ENCODE measurements at regions not wholly inside any gene's neighbourhood (a gene's known extent, or its start where the extent isn't known, plus 50 kb on each side); places are given as distances from the start of the nearest gene placed in this dataset.
A peak's percentile ranks its signal among the peaks of the same experiment; 100 is the strongest.
"Not testable (repeated sequence)": the region's sequence is repeated elsewhere in the genome, so short reads cannot be mapped to it uniquely, and the experiment has no call there.

GRCh38 chr2:48228345-48228684 lies 86.2 kb upstream of the FOXN2 start:
- DNase-seq: no peak

DNA sequence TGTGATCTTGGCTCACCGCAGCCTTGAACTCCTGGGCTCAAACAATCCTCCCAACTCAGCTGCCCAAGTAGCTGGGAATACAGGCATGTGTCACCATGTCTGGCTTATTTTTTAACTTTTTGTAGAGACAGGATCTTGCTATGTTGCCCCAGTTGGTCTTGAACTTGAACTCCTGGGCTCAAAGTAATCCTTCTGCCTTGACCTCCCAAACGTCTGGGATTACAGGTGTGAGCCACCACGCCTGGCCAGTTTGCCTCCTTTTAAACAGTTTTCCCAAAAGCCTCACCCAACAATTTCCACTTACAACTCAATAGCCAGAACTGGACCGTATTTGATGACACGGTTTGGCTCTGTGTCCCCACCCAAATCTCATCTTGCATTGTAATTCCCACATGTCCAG lies 85.4 kb upstream of the FOXN2 start:
- DNase-seq: no peak

GRCh38 chr2:48230834-48231233 lies 83.6 kb upstream of the FOXN2 start:
- no peak for DNase-seq

- no peak for DNase-seq
Measured at GRCh38 chr2:48232351-48232750, 82.1 kb upstream of the FOXN2 start.

DNA sequence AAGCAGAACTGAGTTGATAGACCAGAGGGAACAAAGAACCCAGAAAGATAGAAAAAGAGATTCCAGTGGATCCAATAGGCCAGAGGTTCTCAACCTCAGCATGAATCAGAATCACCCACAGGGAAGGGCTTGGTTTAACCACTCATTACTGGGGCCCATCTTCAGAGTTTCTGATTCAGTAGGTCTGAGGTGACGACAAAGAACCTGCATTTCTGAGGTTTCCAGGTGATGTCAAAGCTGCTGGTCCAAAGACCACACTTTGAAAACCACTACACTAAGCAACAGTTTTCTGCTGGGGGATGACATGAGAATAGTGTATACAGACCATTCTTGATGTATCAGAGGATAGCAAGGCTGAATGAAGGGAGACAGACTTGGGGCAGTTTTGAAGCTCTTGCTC lies 81.5 kb upstream of the FOXN2 start:
- DNase-seq: no peak

DNA sequence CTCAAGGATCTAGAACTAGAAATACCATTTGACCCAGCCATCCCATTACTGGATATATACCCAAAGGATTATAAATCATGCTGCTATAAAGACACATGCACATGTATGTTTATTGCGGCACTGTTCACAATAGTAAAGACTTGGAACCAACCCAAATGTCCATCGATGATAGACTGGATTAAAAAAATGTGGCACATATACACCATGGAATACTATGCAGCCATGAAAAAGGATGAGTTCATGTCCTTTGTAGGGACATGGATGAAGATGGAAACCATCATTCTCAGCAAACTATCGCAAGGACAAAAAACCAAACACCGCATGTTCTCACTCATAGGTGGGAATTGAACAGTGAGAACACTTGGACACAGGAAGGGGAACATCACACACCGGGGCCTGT lies 80.7 kb upstream of the FOXN2 start:
- not testable (repeated sequence) for DNase-seq

DNA sequence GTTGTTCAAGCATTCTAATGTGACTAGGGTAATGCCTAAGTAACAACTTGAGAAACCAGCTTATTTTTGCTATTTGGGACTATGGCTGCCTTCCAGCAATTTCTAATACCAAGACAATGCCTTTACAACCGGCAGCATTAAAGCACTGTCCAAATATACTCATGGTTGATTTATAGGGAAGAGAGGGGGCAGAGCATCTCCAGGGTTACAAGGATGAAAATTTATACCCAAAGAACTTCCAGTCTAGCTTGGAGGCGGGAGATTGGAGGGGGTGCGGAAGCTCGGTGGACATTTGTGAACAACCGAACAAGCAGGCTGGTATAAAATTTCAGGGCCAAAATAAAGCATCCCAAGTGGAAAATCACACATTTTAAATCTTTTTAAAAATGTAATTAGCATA lies 79.4 kb upstream of the FOXN2 start:
- DNase-seq: no peak

GRCh38 chr2:48238381-48238780 lies 76.1 kb upstream of the FOXN2 start:
- no peak for DNase-seq

DNA sequence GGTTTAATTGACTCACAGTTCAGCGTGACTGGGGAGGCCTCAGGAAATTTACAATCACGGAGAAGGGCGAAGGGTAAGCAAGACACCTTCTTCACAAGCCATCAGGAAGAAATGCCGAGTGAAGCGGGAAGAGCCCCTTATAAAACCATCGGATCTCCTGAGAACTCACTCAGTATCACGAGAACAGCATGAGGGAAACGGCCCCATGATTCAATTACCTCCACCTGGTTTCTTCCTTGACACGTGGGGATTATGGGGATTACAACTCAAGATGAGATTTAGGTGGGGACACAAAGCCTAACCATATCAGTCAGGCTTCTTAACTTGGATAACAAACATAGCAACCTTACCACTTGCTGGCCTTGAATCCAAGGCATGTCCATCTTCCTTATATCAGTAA lies 73.6 kb upstream of the FOXN2 start:
- no peak for DNase-seq

- DNase-seq: no peak
Measured at GRCh38 chr2:48247206-48247605, 67.3 kb upstream of the FOXN2 start.

- no peak for DNase-seq
Measured at GRCh38 chr2:48248251-48248933, 66.1 kb upstream of the FOXN2 start.

DNA sequence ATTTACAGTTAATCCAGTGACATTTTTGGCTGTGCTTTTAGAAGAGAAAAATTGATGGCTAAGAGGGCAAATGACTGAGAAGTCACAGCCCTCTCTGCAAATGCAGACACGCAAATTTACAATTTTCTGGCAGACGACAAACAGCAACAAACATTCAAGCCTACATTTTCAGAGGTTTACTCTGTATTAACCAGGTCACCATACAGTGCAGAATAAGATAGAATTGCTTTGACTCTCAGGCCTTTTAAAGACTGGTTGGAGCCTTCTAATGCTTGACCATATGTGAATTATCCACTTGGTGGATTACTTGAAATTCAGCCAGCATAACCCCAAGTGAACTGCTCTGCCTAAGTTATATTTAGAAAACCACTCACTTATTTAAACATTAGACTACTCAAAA lies 65.5 kb upstream of the FOXN2 start:
- DNase-seq: no peak

GRCh38 chr2:48249631-48250473 lies 64.6 kb upstream of the FOXN2 start:
- DNase-seq: peak; percentile 26

- DNase-seq: no peak
Measured at GRCh38 chr2:48250474-48250844, 64.0 kb upstream of the FOXN2 start.

DNA sequence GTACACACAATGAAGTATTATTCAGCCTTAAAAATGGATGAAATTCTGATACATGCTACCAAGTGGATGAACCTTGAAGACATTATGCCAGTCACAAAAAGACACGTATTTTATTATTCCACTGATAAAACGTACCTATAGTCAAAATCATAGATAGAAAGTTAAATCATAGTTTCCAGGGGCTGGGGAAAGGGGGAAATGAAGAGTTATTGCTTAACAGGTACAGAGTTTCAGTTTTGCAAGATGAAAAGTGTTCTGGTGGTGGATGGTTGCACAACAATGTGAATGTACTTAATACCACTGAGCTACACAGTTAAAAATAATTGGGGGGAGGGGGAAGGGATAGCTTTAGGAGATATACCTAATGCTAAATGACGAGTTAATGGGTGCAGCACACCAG lies 63.5 kb upstream of the FOXN2 start:
- no peak for DNase-seq

DNA sequence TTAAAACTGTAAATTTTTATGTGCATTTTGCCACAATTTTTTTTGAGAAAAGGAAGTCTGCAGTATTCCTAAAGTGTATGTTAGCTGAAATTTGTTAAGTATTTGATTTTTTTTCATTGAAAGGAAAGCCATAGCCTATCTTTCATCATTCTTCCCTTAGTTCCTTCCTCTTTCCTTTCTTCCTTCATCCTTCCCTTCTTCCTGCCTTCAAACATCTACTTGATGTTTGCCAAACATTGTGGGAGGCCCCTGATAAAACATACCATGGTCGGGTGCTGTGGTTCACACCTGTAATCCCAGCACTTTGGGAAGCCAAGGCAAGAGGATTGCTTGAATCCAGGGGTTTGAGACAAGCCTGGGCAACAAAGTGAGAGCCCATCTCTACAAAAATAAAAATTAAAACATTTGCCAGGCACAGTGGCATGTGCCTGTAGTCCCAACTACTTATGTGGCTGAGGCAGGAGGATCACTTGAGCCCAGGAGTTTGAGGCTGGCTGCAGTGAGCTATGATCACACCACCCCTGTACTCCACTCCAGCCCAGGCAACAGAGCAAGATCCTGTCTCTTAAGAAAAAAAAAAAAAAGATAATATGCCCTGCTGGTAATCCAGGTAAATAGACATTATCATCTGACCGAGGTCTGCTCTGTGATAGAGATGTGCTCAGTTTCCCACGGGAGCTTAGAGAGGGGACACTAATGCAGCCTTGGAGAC lies 62.9 kb upstream of the FOXN2 start:
- DNase-seq: no peak

DNA sequence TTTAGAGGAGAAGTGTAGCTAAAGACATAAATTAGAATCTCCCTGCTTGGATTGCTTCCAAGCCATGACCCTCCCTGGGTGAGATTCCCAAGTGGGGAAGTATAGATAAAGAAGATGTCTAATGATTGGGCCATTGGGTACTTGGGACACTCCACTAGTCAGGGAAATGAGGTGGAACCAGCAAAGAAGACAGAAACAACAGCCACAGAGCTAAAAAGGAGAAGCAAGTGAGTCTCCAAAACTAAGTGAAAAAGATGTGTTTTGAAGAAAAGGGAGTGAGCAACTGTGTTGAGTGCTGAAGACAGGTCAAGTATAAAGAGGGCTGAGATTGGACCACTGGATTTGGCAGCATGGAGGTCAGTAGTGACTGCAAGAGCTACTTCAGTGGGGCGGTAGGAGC lies 61.2 kb upstream of the FOXN2 start:
- DNase-seq: no peak

DNA sequence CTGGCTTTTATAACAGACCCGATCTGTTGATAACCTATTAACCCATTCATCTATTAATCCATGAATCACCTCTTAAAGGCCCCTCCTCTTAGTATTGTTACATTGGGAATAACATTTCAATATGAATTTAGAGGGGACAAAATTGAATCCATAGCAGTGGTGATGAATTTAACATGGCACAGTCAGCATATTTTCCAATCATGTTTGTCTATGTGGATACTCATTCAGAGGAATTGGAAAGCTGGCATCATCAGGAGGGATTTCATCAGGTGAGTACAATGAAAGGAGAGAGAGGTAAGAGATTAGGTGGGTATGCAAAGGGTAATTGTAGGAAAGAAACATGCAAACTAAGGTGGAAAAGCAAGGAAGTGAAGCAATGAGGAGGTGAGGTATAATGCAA lies 59.6 kb upstream of the FOXN2 start:
- DNase-seq: no peak

GRCh38 chr2:48257456-48257855 lies 57.0 kb upstream of the FOXN2 start:
- DNase-seq: no peak

- DNase-seq: no peak
Measured at GRCh38 chr2:48258481-48259149, 55.9 kb upstream of the FOXN2 start.

DNA sequence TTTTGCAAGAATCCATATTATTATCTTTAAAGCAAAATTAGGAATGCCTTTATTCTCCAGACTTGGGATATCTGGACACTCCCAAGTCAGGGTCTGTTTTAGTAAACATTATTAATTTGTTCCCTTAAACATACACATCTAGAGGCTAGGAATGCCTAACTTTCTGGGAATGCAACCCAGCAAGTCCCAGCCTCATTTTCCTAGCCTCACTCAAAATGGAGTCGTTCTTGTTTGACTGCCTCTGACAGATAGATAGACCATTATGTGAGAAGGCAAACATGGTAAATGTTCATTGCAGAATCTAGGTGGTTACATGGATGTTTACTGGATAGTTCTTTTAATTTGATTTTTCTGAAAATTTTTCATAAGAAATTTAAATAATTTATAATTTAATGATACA lies 54.7 kb upstream of the FOXN2 start:
- no peak for DNase-seq

GRCh38 chr2:48264627-48265026 lies 49.9 kb upstream of the FOXN2 start:
- no peak for DNase-seq
